AG09309 (cell line): ENCODE measurements at regions not wholly inside any gene's neighbourhood (a gene's known extent, or its start where the extent isn't known, plus 50 kb on each side); places are given as distances from the start of the nearest gene placed in this dataset.

Experiments
- DNase-seq: peaks from one replicate; pipeline ENCODE4 v3.0.0-alpha.2; 2010; ENCODE audit warnings: low read depth
- H3K4me3 ChIP-seq: 2 replicates; pipeline ENCODE4 v1.5.1; 2011; ENCODE audit warnings: mild to moderate bottlenecking, low read depth, low read length, moderate library complexity; ENCODE audit not compliant: control insufficient read depth
- CTCF ChIP-seq: IDR thresholded peaks from 2 replicates; pipeline ENCODE4 v1.5.1; 2011; ENCODE audit warnings: mild to moderate bottlenecking, low read depth, low read length, inconsistent platforms; ENCODE audit not compliant: insufficient read depth, control insufficient read depth; ENCODE audit errors: missing control alignments

- no peak for DNase-seq
- no peak overlapping the region for H3K4me3 ChIP-seq
- no peak for TF ChIP-seq CTCF
Measured at GRCh38 chr10:8375137-8375536, 320.6 kb downstream of the GATA3 start.

GRCh38 chr10:8378198-8378983 lies 323.9 kb downstream of the GATA3 start:
- no peak for TF ChIP-seq CTCF
- no peak for DNase-seq
- H3K4me3 ChIP-seq: no peak overlapping the region

- H3K4me3 ChIP-seq: no peak overlapping the region
- no peak for DNase-seq
- no peak for TF ChIP-seq CTCF
Measured at GRCh38 chr10:8379906-8380832, 325.7 kb downstream of the GATA3 start.

GRCh38 chr10:8380833-8381496 lies 326.5 kb downstream of the GATA3 start:
- TF ChIP-seq CTCF: no peak
- DNase-seq: no peak
- H3K4me3 ChIP-seq: no peak overlapping the region

GRCh38 chr10:8386781-8387180 lies 332.3 kb downstream of the GATA3 start:
- TF ChIP-seq CTCF: no peak
- DNase-seq: no peak
- H3K4me3 ChIP-seq: no peak overlapping the region

- H3K4me3 ChIP-seq: no peak overlapping the region
- TF ChIP-seq CTCF: no peak
- no peak for DNase-seq
Measured at GRCh38 chr10:8389630-8390029, 335.1 kb downstream of the GATA3 start.
